Uterus (tissue), 3 donors: ENCODE measurements at regions not wholly inside any gene's neighbourhood (a gene's known extent, or its start where the extent isn't known, plus 50 kb on each side); places are given as distances from the start of the nearest gene placed in this dataset.

Experiments used
- DNase-seq, 2 donors: peaks; one replicate each; pipeline ENCODE4 v3.0.0-alpha.2; 2019 to 2020
- H3K27ac ChIP-seq, 2 donors: fragments of 200-600 bp; sonication (generic); 1 replicate in 1 of 2; 2 replicates in 1 of 2; pipeline ENCODE4 v1.5.1; 2016 to 2018
- H3K27me3 ChIP-seq, 2 donors: fragments of 200-600 bp; sonication (generic); one replicate each; pipeline ENCODE4 v1.5.1; 2018 to 2019; ENCODE audit warnings: control low read depth in 1 of 2
- H3K36me3 ChIP-seq, 2 donors: fragments of 200-600 bp; sonication (generic); one replicate each; pipeline ENCODE4 v1.5.1; 2019; ENCODE audit warnings: control low read depth in 1 of 2
- H3K4me1 ChIP-seq, 2 donors: fragments of 200-600 bp; sonication (generic); one replicate each; pipeline ENCODE4 v1.5.1; 2018 to 2019; ENCODE audit warnings: control low read depth in 1 of 2
- H3K4me3 ChIP-seq, 2 donors: fragments of 200-600 bp; sonication (generic); 1 replicate in 1 of 2; 2 replicates in 1 of 2; pipeline ENCODE4 v1.5.1; 2018 to 2019; ENCODE audit warnings: mild to moderate bottlenecking in 1 of 2
- H3K9me3 ChIP-seq, 2 donors: fragments of 200-600 bp; sonication (generic); one replicate each; pipeline ENCODE4 v1.5.1; 2019; ENCODE audit warnings: control low read depth in 1 of 2
- CTCF ChIP-seq, 4 experiments: fragments of 200-600 bp in 2 of 4; fragments of 450-650 bp in 2 of 4; sonication (generic) in 2 of 4; IDR thresholded peaks; one replicate each; pipeline ENCODE4 v1.5.1; 2016 to 2019; ENCODE audit warnings: antibody characterized with exemption in 4 of 4, mild to moderate bottlenecking in 2 of 4, moderate library complexity in 1 of 4
- POLR2A ChIP-seq, 2 donors: fragments of 450-650 bp; IDR thresholded peaks; one replicate each; pipeline ENCODE4 v1.6.1; 2016; ENCODE audit warnings: antibody characterized with exemption in 2 of 2, mild to moderate bottlenecking in 1 of 2, moderate library complexity in 1 of 2
- intact Hi-C: fragments of 100-400 bp; cut with DNase I; formaldehyde crosslinking; loops from one replicate; pipeline ENCODE4 v1.15.1; 2023; ENCODE audit warnings: low total_unique reads
- donor health status: DM: yes; HTN: yes; CAD: no.

- H3K4me1 ChIP-seq = no peaks in the 10 kb centered on the region
- H3K36me3 ChIP-seq = no peaks in the 10 kb centered on the region
- no peaks in the 10 kb centered on the region for H3K27me3 ChIP-seq
- no peak overlapping the region for H3K27ac ChIP-seq
- DNase-seq = no peak
- H3K4me3 ChIP-seq = no peak overlapping the region
- H3K9me3 ChIP-seq = no peaks in the 10 kb centered on the region
- intact Hi-C loops = no loop called here
- no peak for TF ChIP-seq CTCF (IDR thresholded peaks at IDR 0.05)
- no peak for TF ChIP-seq POLR2A (IDR thresholded peaks at IDR 0.05)
These were observed 111.4 kb upstream of the TOPAZ1 start for GRCh38 chr3:44130249-44130648.

- Histone ChIP-seq H3K4me3 (no peak overlapping the region), H3K9me3 (no peaks in the 10 kb centered on the region), H3K27me3 (no peaks in the 10 kb centered on the region), H3K36me3 (no peaks in the 10 kb centered on the region), H3K4me1 (no peaks in the 10 kb centered on the region), H3K27ac (no peak overlapping the region)
- intact Hi-C loops = no loop called here
- TF ChIP-seq POLR2A (IDR thresholded peaks at IDR 0.05) = no peak
- no peak for TF ChIP-seq CTCF (IDR thresholded peaks at IDR 0.05)
- no peak for DNase-seq
These were observed 109.6 kb upstream of the TOPAZ1 start for GRCh38 chr3:44132061-44132460.

GRCh38 chr3:44132593-44132992, 109.1 kb upstream of the TOPAZ1 start:
- TF ChIP-seq CTCF (IDR thresholded peaks at IDR 0.05) (no peak), POLR2A (IDR thresholded peaks at IDR 0.05) (no peak)
- Histone ChIP-seq H3K9me3 (no peaks in the 10 kb centered on the region), H3K27ac (no peak overlapping the region), H3K27me3 (no peaks in the 10 kb centered on the region), H3K4me1 (no peaks in the 10 kb centered on the region), H3K4me3 (no peak overlapping the region), H3K36me3 (no peaks in the 10 kb centered on the region)
- intact Hi-C loops = no loop called here
- no peak for DNase-seq

GRCh38 chr3:44136421-44136820, 105.3 kb upstream of the TOPAZ1 start:
- intact Hi-C loops = no loop called here
- no peak for DNase-seq
- no peaks in the 10 kb centered on the region for H3K4me1 ChIP-seq

GRCh38 chr3:44146073-44146472, 95.6 kb upstream of the TOPAZ1 start:
- no peak for DNase-seq
- Histone ChIP-seq H3K4me1 (no peaks in the 10 kb centered on the region), H3K4me3 (no peak overlapping the region), H3K27me3 (no peaks in the 10 kb centered on the region), H3K27ac (no peak overlapping the region), H3K9me3 (no peaks in the 10 kb centered on the region), H3K36me3 (no peaks in the 10 kb centered on the region)
- intact Hi-C loops = no loop called here
- TF ChIP-seq POLR2A (IDR thresholded peaks at IDR 0.05) (no peak), CTCF (IDR thresholded peaks at IDR 0.05) (no peak)

More at GRCh38 chr3:44136421-44136820, 105.3 kb upstream of the TOPAZ1 start:
- Histone ChIP-seq H3K27ac (no peak overlapping the region), H3K27me3 (no peaks in the 10 kb centered on the region), H3K9me3 (no peaks in the 10 kb centered on the region), H3K4me3 (no peak overlapping the region), H3K36me3 (no peaks in the 10 kb centered on the region)
- no peak for TF ChIP-seq CTCF (IDR thresholded peaks at IDR 0.05)
